Loucy (cell line): ENCODE measurements at regions not wholly inside any gene's neighbourhood (a gene's known extent, or its start where the extent isn't known, plus 50 kb on each side); places are given as distances from the start of the nearest gene placed in this dataset.

Experiments used
- EZH2phosphoT487 ChIP-seq: fragments of 200-600 bp; IDR thresholded peaks from 2 replicates; pipeline ENCODE4 v1.6.1; 2018; ENCODE audit warnings: antibody characterized with exemption, mild to moderate bottlenecking, moderate library complexity, borderline replicate concordance
- TF ChIP-seq, protein P1 (sequence below): fragments of 200-600 bp; sonication (generic); conservative IDR thresholded peaks from 2 replicates; pipeline ENCODE4 v1.5.1; 2014; ENCODE audit warnings: mild to moderate bottlenecking, antibody characterized with exemption, low read length

DNA sequence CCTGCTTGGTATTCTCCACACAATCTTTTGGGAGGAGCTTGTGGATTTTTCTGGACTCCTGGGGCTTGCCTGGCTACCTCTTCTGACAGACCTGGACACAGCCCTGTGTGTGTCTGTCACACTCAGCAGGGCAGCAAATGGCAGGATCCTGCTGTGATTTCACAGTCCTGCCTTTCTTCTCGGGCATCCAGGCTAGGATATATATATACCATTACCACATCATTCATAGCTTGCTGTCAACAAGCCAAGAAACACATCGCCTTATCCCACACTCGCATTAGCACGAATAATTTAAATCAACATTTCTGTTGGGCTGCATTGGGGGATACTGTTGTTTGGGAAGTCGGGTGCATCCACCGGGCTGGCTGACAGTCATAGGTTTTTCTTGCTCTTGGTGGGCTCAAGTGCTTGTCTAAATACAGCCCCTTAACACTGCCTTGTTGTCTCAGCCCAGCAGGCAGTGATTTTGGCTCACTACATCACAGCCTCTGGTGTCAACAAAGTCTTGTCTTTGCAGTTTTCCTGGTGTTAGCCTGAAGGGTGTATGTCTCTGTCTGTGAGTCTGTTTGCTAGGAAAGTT, 154.9 kb upstream of the FERMT1 start:
- TF ChIP-seq, protein P1, sequence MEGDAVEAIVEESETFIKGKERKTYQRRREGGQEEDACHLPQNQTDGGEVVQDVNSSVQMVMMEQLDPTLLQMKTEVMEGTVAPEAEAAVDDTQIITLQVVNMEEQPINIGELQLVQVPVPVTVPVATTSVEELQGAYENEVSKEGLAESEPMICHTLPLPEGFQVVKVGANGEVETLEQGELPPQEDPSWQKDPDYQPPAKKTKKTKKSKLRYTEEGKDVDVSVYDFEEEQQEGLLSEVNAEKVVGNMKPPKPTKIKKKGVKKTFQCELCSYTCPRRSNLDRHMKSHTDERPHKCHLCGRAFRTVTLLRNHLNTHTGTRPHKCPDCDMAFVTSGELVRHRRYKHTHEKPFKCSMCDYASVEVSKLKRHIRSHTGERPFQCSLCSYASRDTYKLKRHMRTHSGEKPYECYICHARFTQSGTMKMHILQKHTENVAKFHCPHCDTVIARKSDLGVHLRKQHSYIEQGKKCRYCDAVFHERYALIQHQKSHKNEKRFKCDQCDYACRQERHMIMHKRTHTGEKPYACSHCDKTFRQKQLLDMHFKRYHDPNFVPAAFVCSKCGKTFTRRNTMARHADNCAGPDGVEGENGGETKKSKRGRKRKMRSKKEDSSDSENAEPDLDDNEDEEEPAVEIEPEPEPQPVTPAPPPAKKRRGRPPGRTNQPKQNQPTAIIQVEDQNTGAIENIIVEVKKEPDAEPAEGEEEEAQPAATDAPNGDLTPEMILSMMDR = no peak
- TF ChIP-seq EZH2phosphoT487 = no peak
